Vagina (tissue), 2 donors: ENCODE measurements at regions not wholly inside any gene's neighbourhood (a gene's known extent, or its start where the extent isn't known, plus 50 kb on each side); places are given as distances from the start of the nearest gene placed in this dataset.

ENCODE experiments used
- DNase-seq, 2 donors: peaks; one replicate each; pipeline ENCODE4 v3.0.0-alpha.2; 2017; ENCODE audit errors: extremely low spot score in 2 of 2
- H3K27ac ChIP-seq: fragments of 200-600 bp; sonication (generic); one replicate; pipeline ENCODE4 v1.5.1; 2019
- H3K27me3 ChIP-seq: fragments of 200-600 bp; sonication (generic); one replicate; pipeline ENCODE4 v1.5.1; 2019
- H3K36me3 ChIP-seq, 2 donors: fragments of 200-600 bp; sonication (generic); one replicate each; pipeline ENCODE4 v1.5.1; 2017 to 2019
- H3K4me1 ChIP-seq: fragments of 200-600 bp; sonication (generic); one replicate; pipeline ENCODE4 v1.5.1; 2019
- H3K4me3 ChIP-seq, 2 donors: fragments of 200-600 bp; sonication (generic); 1 replicate in 1 of 2; 2 replicates in 1 of 2; pipeline ENCODE4 v1.5.1; 2016 to 2019
- H3K9me3 ChIP-seq: fragments of 200-600 bp; sonication (generic); one replicate; pipeline ENCODE4 v1.5.1; 2019
- POLR2A ChIP-seq, 2 donors: fragments of 450-650 bp; IDR thresholded peaks; one replicate each; pipeline ENCODE4 v1.6.1; 2017; ENCODE audit warnings: antibody characterized with exemption in 2 of 2, mild to moderate bottlenecking in 2 of 2, moderate library complexity in 2 of 2
- POLR2AphosphoS5 ChIP-seq, 2 donors: sonication (generic); formaldehyde crosslinking; IDR thresholded peaks; one replicate each; pipeline ENCODE4 v1.9.0; 2017; ENCODE audit warnings: antibody characterized with exemption in 2 of 2, mild to moderate bottlenecking in 2 of 2, low read depth in 1 of 2; ENCODE audit not compliant: insufficient read depth in 1 of 2
- intact Hi-C: fragments of 100-400 bp; cut with DNase I; formaldehyde crosslinking; loops from one replicate; pipeline ENCODE4 v1.15.1; 2023
- TF ChIP-seq, protein P1 (sequence below), 3 experiments: fragments of 450-650 bp in 2 of 3; fragments of 200-600 bp in 1 of 3; sonication (generic) in 1 of 3; IDR thresholded peaks; one replicate each; pipeline ENCODE4 v1.5.1; 2017 to 2019; ENCODE audit warnings: antibody characterized with exemption in 3 of 3, mild to moderate bottlenecking in 2 of 3, moderate library complexity in 2 of 3

DNA sequence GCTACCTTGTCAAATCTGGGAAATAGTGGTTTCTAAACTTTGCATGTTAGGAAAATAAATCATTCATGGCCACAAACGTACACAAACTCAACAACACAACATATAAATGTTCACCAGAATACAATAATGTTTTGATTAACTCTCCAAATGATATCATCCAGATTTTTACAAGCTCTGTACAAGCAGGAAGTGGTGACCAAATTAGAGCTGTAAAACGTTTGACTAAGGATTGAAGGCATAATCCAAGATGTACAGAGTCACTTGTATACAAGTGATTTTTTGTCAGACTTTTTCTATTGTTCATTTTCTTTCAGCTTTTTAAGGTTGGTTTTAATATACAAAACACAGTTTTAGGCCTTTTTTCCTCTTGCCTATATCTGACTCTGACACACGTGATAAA, 748.4 kb upstream of the GRM7 start:
- Histone ChIP-seq H3K27ac (no peak overlapping the region), H3K27me3 (no peaks in the 10 kb centered on the region), H3K36me3 (no peaks in the 10 kb centered on the region), H3K9me3 (no peaks in the 10 kb centered on the region), H3K4me3 (no peak overlapping the region), H3K4me1 (no peaks in the 10 kb centered on the region)
- intact Hi-C loops, result no loop called here
- TF ChIP-seq POLR2AphosphoS5 (IDR thresholded peaks at IDR 0.05; ENCODE audit: insufficient read depth in 1 of 2, low read depth in 1 of 2) (no peak), POLR2A (IDR thresholded peaks at IDR 0.05) (no peak)
- TF ChIP-seq, protein P1, sequence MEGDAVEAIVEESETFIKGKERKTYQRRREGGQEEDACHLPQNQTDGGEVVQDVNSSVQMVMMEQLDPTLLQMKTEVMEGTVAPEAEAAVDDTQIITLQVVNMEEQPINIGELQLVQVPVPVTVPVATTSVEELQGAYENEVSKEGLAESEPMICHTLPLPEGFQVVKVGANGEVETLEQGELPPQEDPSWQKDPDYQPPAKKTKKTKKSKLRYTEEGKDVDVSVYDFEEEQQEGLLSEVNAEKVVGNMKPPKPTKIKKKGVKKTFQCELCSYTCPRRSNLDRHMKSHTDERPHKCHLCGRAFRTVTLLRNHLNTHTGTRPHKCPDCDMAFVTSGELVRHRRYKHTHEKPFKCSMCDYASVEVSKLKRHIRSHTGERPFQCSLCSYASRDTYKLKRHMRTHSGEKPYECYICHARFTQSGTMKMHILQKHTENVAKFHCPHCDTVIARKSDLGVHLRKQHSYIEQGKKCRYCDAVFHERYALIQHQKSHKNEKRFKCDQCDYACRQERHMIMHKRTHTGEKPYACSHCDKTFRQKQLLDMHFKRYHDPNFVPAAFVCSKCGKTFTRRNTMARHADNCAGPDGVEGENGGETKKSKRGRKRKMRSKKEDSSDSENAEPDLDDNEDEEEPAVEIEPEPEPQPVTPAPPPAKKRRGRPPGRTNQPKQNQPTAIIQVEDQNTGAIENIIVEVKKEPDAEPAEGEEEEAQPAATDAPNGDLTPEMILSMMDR (IDR thresholded peaks at IDR 0.05), result no peak
- no peak for DNase-seq

DNA sequence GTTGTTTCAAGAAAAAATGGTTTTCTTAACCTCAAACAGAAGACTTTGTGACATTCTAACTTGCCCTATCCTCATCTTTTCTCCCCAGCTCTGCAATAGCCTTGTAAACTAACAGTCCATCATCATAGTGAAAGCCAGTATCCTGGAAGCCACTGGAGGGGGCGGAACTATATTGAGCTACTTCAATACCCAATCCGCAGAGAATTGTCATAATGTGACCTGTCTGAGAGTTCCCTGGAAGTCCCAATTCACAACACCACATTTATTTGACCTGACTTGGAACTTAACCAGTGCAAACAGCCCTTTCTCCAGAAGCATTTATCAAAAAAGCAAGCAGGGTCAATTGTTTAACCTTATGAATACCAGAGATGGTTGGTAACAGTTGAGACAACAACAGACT, 747.6 kb upstream of the GRM7 start:
- intact Hi-C loops, result no loop called here
- no peak overlapping the region for H3K4me3 ChIP-seq
- H3K27me3 ChIP-seq, result no peaks in the 10 kb centered on the region
- H3K9me3 ChIP-seq, result no peaks in the 10 kb centered on the region
- DNase-seq, result no peak
- H3K36me3 ChIP-seq, result no peaks in the 10 kb centered on the region
- H3K27ac ChIP-seq, result no peak overlapping the region
- H3K4me1 ChIP-seq, result no peaks in the 10 kb centered on the region
- TF ChIP-seq POLR2AphosphoS5 (IDR thresholded peaks at IDR 0.05; ENCODE audit: insufficient read depth in 1 of 2, low read depth in 1 of 2) (no peak), POLR2A (IDR thresholded peaks at IDR 0.05) (no peak)
- TF ChIP-seq, protein P1 (IDR thresholded peaks at IDR 0.05), result no peak

DNA sequence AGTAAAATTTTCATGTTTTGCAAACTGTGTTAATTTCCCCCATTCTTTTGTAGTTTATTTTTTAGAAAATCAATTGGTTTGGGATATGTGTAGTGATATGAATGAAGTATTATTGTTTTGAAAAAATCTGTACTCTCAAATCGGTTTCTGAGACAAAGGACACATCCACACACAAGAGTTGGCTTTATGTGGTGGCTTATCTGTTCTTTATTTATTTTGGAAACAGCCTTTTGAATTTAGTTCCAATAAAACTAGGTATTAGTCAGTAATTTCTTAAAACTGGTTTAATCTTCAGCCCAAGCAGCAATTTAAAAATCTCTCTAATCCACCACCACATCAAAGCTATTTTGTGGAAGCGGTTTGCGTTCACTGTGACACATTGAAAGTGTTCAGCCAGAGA, 741.5 kb upstream of the GRM7 start:
- no peak for DNase-seq
- Histone ChIP-seq H3K4me3 (no peak overlapping the region), H3K27ac (no peak overlapping the region), H3K4me1 (no peaks in the 10 kb centered on the region), H3K27me3 (no peaks in the 10 kb centered on the region), H3K36me3 (no peaks in the 10 kb centered on the region), H3K9me3 (no peaks in the 10 kb centered on the region)
- intact Hi-C loops, result no loop called here
- TF ChIP-seq POLR2A (IDR thresholded peaks at IDR 0.05) (no peak), POLR2AphosphoS5 (IDR thresholded peaks at IDR 0.05; ENCODE audit: insufficient read depth in 1 of 2, low read depth in 1 of 2) (no peak)
- TF ChIP-seq, protein P1 (IDR thresholded peaks at IDR 0.05), result no peak

DNA sequence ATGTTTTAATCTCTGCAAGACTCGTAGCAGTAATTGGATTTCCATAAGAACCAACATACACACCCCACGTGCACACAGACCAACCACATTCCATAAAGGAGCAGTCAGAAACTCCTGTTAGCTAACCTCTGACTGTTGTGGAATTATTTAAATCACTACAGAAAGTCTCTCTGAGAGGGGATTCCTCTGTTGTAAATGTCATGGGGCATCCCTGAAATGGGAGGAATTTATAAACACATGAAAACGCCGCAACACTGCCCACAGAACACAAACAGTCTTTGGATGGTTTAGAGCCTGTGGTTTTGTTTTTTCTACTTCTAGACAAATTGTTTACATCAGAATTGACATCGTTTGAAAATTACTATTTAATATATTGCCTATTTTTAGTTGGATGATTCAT, 740.1 kb upstream of the GRM7 start:
- no peak for DNase-seq
- Histone ChIP-seq H3K4me3 (no peak overlapping the region), H3K4me1 (no peaks in the 10 kb centered on the region), H3K36me3 (no peaks in the 10 kb centered on the region), H3K9me3 (no peaks in the 10 kb centered on the region), H3K27ac (no peak overlapping the region), H3K27me3 (no peaks in the 10 kb centered on the region)
- intact Hi-C loops, result no loop called here
- no peak for TF ChIP-seq POLR2AphosphoS5 (IDR thresholded peaks at IDR 0.05; ENCODE audit: insufficient read depth in 1 of 2, low read depth in 1 of 2)
- no peak for TF ChIP-seq POLR2A (IDR thresholded peaks at IDR 0.05)
- TF ChIP-seq, protein P1 (IDR thresholded peaks at IDR 0.05), result no peak

DNA sequence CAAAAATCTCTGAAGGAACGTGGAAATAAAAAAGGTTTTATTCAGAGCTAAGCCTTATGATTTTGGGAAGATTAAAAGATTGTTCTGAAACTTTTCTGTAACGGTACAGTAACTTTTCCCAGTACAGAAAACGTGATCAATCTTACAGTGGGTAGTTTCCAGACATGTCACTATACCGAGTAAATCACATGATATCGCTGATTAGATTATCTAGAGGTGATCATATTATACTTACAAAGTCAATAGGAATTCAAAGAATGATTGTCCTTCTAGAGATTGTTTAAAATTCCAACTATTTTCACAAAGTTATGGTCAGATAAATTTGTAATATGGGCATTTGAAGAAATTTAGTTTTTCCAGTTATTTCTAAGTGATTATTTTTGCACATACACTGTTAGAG, 736.0 kb upstream of the GRM7 start:
- Histone ChIP-seq H3K4me3 (no peak overlapping the region), H3K4me1 (no peaks in the 10 kb centered on the region), H3K9me3 (no peaks in the 10 kb centered on the region), H3K27ac (no peak overlapping the region), H3K36me3 (no peaks in the 10 kb centered on the region), H3K27me3 (no peaks in the 10 kb centered on the region)
- intact Hi-C loops, result no loop called here
- no peak for DNase-seq
- TF ChIP-seq POLR2AphosphoS5 (IDR thresholded peaks at IDR 0.05; ENCODE audit: insufficient read depth in 1 of 2, low read depth in 1 of 2), result no peak

DNA sequence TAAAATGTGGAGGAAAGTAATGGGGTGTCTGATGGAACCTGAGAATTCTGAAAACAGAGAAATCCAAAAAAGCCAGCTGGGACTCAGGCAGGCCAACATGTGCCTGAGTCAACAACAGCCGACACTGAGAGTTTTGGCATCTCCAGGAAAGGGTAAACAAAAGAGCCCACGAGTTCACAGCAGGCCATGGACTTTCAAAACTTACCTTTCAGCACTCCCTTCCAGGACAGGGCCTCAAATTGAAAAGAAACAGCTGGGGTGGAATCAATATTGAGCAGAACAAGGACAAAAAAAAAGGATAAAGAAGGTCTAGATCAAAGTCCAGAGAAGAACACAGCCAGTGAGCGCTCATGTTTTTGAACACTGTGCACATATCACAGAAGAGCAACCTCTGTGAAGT, 735.4 kb upstream of the GRM7 start:
- H3K36me3 ChIP-seq, result no peaks in the 10 kb centered on the region
- no peak overlapping the region for H3K4me3 ChIP-seq
- intact Hi-C loops, result no loop called here
- no peaks in the 10 kb centered on the region for H3K4me1 ChIP-seq
- H3K27me3 ChIP-seq, result no peaks in the 10 kb centered on the region
- no peak overlapping the region for H3K27ac ChIP-seq
- no peaks in the 10 kb centered on the region for H3K9me3 ChIP-seq
- DNase-seq, result no peak
- no peak for TF ChIP-seq POLR2A (IDR thresholded peaks at IDR 0.05)
